ENCODE measurements at regions not wholly inside any gene's neighbourhood (a gene's known extent, or its start where the extent isn't known, plus 50 kb on each side); places are given as distances from the start of the nearest gene placed in this dataset.
A peak's percentile ranks its signal among the peaks of the same experiment; 100 is the strongest.

GRCh38 chr6:126797981-126798380 lies 320.5 kb upstream of the RSPO3 start:
- DNase-seq, result no peak
- Histone ChIP-seq H3K4me1 (ENCODE audit: control insufficient read depth in 1 of 2, extremely low read depth in 1 of 2, insufficient read depth in 2 of 2, low read length in 2 of 2) (no peaks in the 10 kb centered on the region), H3K36me3 (ENCODE audit: control insufficient read depth in 2 of 2, extremely low read depth in 1 of 2, insufficient read depth in 1 of 2, low read length in 1 of 2) (no peaks in the 10 kb centered on the region), H3K4me3 (ENCODE audit: control insufficient read depth in 1 of 2, extremely low read depth in 1 of 2, low read length in 1 of 2) (no peak overlapping the region), H3K27ac (ENCODE audit: low read length) (no peak overlapping the region), H3K9me3 (no peaks in the 10 kb centered on the region), H3K27me3 (replicated peaks in 1 of 2; ENCODE audit: control insufficient read depth in 2 of 2, extremely low read depth in 1 of 2, insufficient read depth in 2 of 2, low read length in 1 of 2) (no peaks in the 10 kb centered on the region)
- Mint-ChIP-seq H3K9me3 (no peaks in the 10 kb centered on the region), H3K36me3 (no peaks in the 10 kb centered on the region), H3K4me1 (no peaks in the 10 kb centered on the region), H3K27ac (no peak overlapping the region), H3K27me3 (no peaks in the 10 kb centered on the region), H3K4me3 (no peak overlapping the region)
- POLR2A ChIA-PET, result no interaction called here
- no peak for ATAC-seq (replicated peaks in 1 of 4)
- CTCF ChIA-PET, result no interaction called here
- no CpG with 5 or more reads among the region's 2 CpGs for WGBS (ENCODE audit: insufficient coverage)

- Histone ChIP-seq H3K27me3 (replicated peaks in 1 of 2; ENCODE audit: control insufficient read depth in 2 of 2, extremely low read depth in 1 of 2, insufficient read depth in 2 of 2, low read length in 1 of 2) (no peaks in the 10 kb centered on the region), H3K9me3 (no peaks in the 10 kb centered on the region), H3K36me3 (ENCODE audit: control insufficient read depth in 2 of 2, extremely low read depth in 1 of 2, insufficient read depth in 1 of 2, low read length in 1 of 2) (no peaks in the 10 kb centered on the region), H3K27ac (ENCODE audit: low read length) (no peak overlapping the region), H3K4me3 (ENCODE audit: control insufficient read depth in 1 of 2, extremely low read depth in 1 of 2, low read length in 1 of 2) (no peak overlapping the region), H3K4me1 (ENCODE audit: control insufficient read depth in 1 of 2, extremely low read depth in 1 of 2, insufficient read depth in 2 of 2, low read length in 2 of 2) (no peaks in the 10 kb centered on the region)
- Mint-ChIP-seq H3K27ac (no peak overlapping the region), H3K4me1 (no peaks in the 10 kb centered on the region), H3K4me3 (no peak overlapping the region), H3K9me3 (no peaks in the 10 kb centered on the region), H3K27me3 (peaks cover 0 to 4% of the 10 kb centered on the region in 2 donors), H3K36me3 (no peaks in the 10 kb centered on the region)
- no peak for DNase-seq
- no peak for ATAC-seq (replicated peaks in 1 of 4)
- POLR2A ChIA-PET, result no interaction called here
- WGBS (ENCODE audit: insufficient coverage), result no CpG with 5 or more reads among the region's 3 CpGs
- CTCF ChIA-PET, result no interaction called here
Measured at GRCh38 chr6:126803769-126804168, 314.7 kb upstream of the RSPO3 start.

GRCh38 chr6:126804332-126805064 lies 314.0 kb upstream of the RSPO3 start:
- no peaks in the 10 kb centered on the region for H3K36me3 ChIP-seq (ENCODE audit: control insufficient read depth in 2 of 2, extremely low read depth in 1 of 2, insufficient read depth in 1 of 2, low read length in 1 of 2)
- H3K4me1 Mint-ChIP-seq, result no peaks in the 10 kb centered on the region
- no peaks in the 10 kb centered on the region for H3K36me3 Mint-ChIP-seq
- H3K9me3 ChIP-seq, result no peaks in the 10 kb centered on the region
- no peak overlapping the region for H3K4me3 ChIP-seq (ENCODE audit: control insufficient read depth in 1 of 2, extremely low read depth in 1 of 2, low read length in 1 of 2)
- H3K27me3 Mint-ChIP-seq, result peaks cover 0 to 4% of the 10 kb centered on the region in 2 donors
- H3K27ac ChIP-seq (ENCODE audit: low read length), result no peak overlapping the region
- no peaks in the 10 kb centered on the region for H3K27me3 ChIP-seq (replicated peaks in 1 of 2; ENCODE audit: control insufficient read depth in 2 of 2, extremely low read depth in 1 of 2, insufficient read depth in 2 of 2, low read length in 1 of 2)
- no peaks in the 10 kb centered on the region for H3K9me3 Mint-ChIP-seq
- no peak overlapping the region for H3K27ac Mint-ChIP-seq
- ATAC-seq (replicated peaks in 1 of 4), result no peak
- DNase-seq, result peak in 1 of 35 experiments; percentile 1
- CTCF ChIA-PET, result no interaction called here
- H3K4me3 Mint-ChIP-seq, result no peak overlapping the region
- H3K4me1 ChIP-seq (ENCODE audit: control insufficient read depth in 1 of 2, extremely low read depth in 1 of 2, insufficient read depth in 2 of 2, low read length in 2 of 2), result no peaks in the 10 kb centered on the region
- POLR2A ChIA-PET, result no interaction called here
- WGBS (ENCODE audit: insufficient coverage), result no CpG with 5 or more reads among the region's 5 CpGs

GRCh38 chr6:126805861-126806260 lies 312.6 kb upstream of the RSPO3 start:
- ChIA-PET CTCF (no interaction called here), POLR2A (no interaction called here)
- Histone ChIP-seq H3K27me3 (replicated peaks in 1 of 2; ENCODE audit: control insufficient read depth in 2 of 2, extremely low read depth in 1 of 2, insufficient read depth in 2 of 2, low read length in 1 of 2) (no peaks in the 10 kb centered on the region), H3K4me1 (ENCODE audit: control insufficient read depth in 1 of 2, extremely low read depth in 1 of 2, insufficient read depth in 2 of 2, low read length in 2 of 2) (no peaks in the 10 kb centered on the region), H3K36me3 (ENCODE audit: control insufficient read depth in 2 of 2, extremely low read depth in 1 of 2, insufficient read depth in 1 of 2, low read length in 1 of 2) (no peaks in the 10 kb centered on the region), H3K9me3 (no peaks in the 10 kb centered on the region), H3K4me3 (ENCODE audit: control insufficient read depth in 1 of 2, extremely low read depth in 1 of 2, low read length in 1 of 2) (no peak overlapping the region), H3K27ac (ENCODE audit: low read length) (no peak overlapping the region)
- DNase-seq (no peak), ATAC-seq (replicated peaks in 1 of 4) (no peak)
- Mint-ChIP-seq H3K36me3 (no peaks in the 10 kb centered on the region), H3K4me1 (no peaks in the 10 kb centered on the region), H3K27ac (no peak overlapping the region), H3K27me3 (peaks cover 2 to 4% of the 10 kb centered on the region in 2 donors), H3K9me3 (peaks cover 0 to 4% (median 0%) of the 10 kb centered on the region in 3 donors), H3K4me3 (no peak overlapping the region)
- WGBS (ENCODE audit: insufficient coverage), result no CpG with 5 or more reads among the region's 1 CpG

GRCh38 chr6:126807876-126808275 lies 310.6 kb upstream of the RSPO3 start:
- no peaks in the 10 kb centered on the region for H3K36me3 ChIP-seq (ENCODE audit: control insufficient read depth in 2 of 2, extremely low read depth in 1 of 2, insufficient read depth in 1 of 2, low read length in 1 of 2)
- Mint-ChIP-seq H3K27ac (no peak overlapping the region), H3K27me3 (peaks cover 2 to 4% of the 10 kb centered on the region in 2 donors), H3K4me3 (no peak overlapping the region), H3K4me1 (peaks cover 0 to 2% (median 0%) of the 10 kb centered on the region in 3 donors), H3K9me3 (peaks cover 0 to 4% (median 0%) of the 10 kb centered on the region in 3 donors), H3K36me3 (no peaks in the 10 kb centered on the region)
- H3K27me3 ChIP-seq (replicated peaks in 1 of 2; ENCODE audit: control insufficient read depth in 2 of 2, extremely low read depth in 1 of 2, insufficient read depth in 2 of 2, low read length in 1 of 2), result no peaks in the 10 kb centered on the region
- H3K4me3 ChIP-seq (ENCODE audit: control insufficient read depth in 1 of 2, extremely low read depth in 1 of 2, low read length in 1 of 2), result no peak overlapping the region
- H3K4me1 ChIP-seq (ENCODE audit: control insufficient read depth in 1 of 2, extremely low read depth in 1 of 2, insufficient read depth in 2 of 2, low read length in 2 of 2), result no peaks in the 10 kb centered on the region
- no peak overlapping the region for H3K27ac ChIP-seq (ENCODE audit: low read length)
- no peak for DNase-seq
- WGBS (ENCODE audit: insufficient coverage), result no CpG with 5 or more reads among the region's 1 CpG
- ChIA-PET POLR2A (no interaction called here), CTCF (no interaction called here)
- no peaks in the 10 kb centered on the region for H3K9me3 ChIP-seq
- no peak for ATAC-seq (replicated peaks in 1 of 4)

GRCh38 chr6:126811321-126811720 lies 307.1 kb upstream of the RSPO3 start:
- ATAC-seq (replicated peaks in 1 of 4), result no peak
- no peaks in the 10 kb centered on the region for H3K27me3 ChIP-seq (replicated peaks in 1 of 2; ENCODE audit: control insufficient read depth in 2 of 2, extremely low read depth in 1 of 2, insufficient read depth in 2 of 2, low read length in 1 of 2)
- Mint-ChIP-seq H3K4me3 (no peak overlapping the region), H3K4me1 (peaks cover 0 to 2% (median 0%) of the 10 kb centered on the region in 3 donors), H3K27me3 (peaks cover 2 to 4% of the 10 kb centered on the region in 2 donors), H3K9me3 (peaks cover 0 to 4% (median 0%) of the 10 kb centered on the region in 3 donors), H3K36me3 (no peaks in the 10 kb centered on the region), H3K27ac (no peak overlapping the region)
- ChIA-PET POLR2A (no interaction called here), CTCF (no interaction called here)
- H3K36me3 ChIP-seq (ENCODE audit: control insufficient read depth in 2 of 2, extremely low read depth in 1 of 2, insufficient read depth in 1 of 2, low read length in 1 of 2), result no peaks in the 10 kb centered on the region
- H3K4me3 ChIP-seq (ENCODE audit: control insufficient read depth in 1 of 2, extremely low read depth in 1 of 2, low read length in 1 of 2), result no peak overlapping the region
- H3K4me1 ChIP-seq (ENCODE audit: control insufficient read depth in 1 of 2, extremely low read depth in 1 of 2, insufficient read depth in 2 of 2, low read length in 2 of 2), result no peaks in the 10 kb centered on the region
- no peak for DNase-seq
- 60% methylated on average over 1 of the region's 3 CpGs for WGBS (ENCODE audit: insufficient coverage)
- no peak overlapping the region for H3K27ac ChIP-seq (ENCODE audit: low read length)
- H3K9me3 ChIP-seq, result no peaks in the 10 kb centered on the region

- H3K27me3 Mint-ChIP-seq, result peaks cover 2 to 4% of the 10 kb centered on the region in 2 donors
- no peaks in the 10 kb centered on the region for H3K36me3 ChIP-seq (ENCODE audit: control insufficient read depth in 2 of 2, extremely low read depth in 1 of 2, insufficient read depth in 1 of 2, low read length in 1 of 2)
- peaks cover 0 to 4% (median 0%) of the 10 kb centered on the region in 3 donors for H3K9me3 Mint-ChIP-seq
- ATAC-seq (replicated peaks in 1 of 4) (no peak), DNase-seq (no peak)
- no peaks in the 10 kb centered on the region for H3K9me3 ChIP-seq
- no peaks in the 10 kb centered on the region for H3K4me1 ChIP-seq (ENCODE audit: control insufficient read depth in 1 of 2, extremely low read depth in 1 of 2, insufficient read depth in 2 of 2, low read length in 2 of 2)
- no CpG with 5 or more reads among the region's 3 CpGs for WGBS (ENCODE audit: insufficient coverage)
- no peak overlapping the region for H3K4me3 ChIP-seq (ENCODE audit: control insufficient read depth in 1 of 2, extremely low read depth in 1 of 2, low read length in 1 of 2)
- no peaks in the 10 kb centered on the region for H3K36me3 Mint-ChIP-seq
- peaks cover 0 to 2% (median 0%) of the 10 kb centered on the region in 3 donors for H3K4me1 Mint-ChIP-seq
- no peak overlapping the region for H3K4me3 Mint-ChIP-seq
- ChIA-PET CTCF (no interaction called here), POLR2A (no interaction called here)
- H3K27ac Mint-ChIP-seq, result no peak overlapping the region
- H3K27ac ChIP-seq (ENCODE audit: low read length), result no peak overlapping the region
- H3K27me3 ChIP-seq (replicated peaks in 1 of 2; ENCODE audit: control insufficient read depth in 2 of 2, extremely low read depth in 1 of 2, insufficient read depth in 2 of 2, low read length in 1 of 2), result no peaks in the 10 kb centered on the region
Measured at GRCh38 chr6:126812010-126812409, 306.5 kb upstream of the RSPO3 start.
